ENCODE measurements at regions not wholly inside any gene's neighbourhood (a gene's known extent, or its start where the extent isn't known, plus 50 kb on each side); places are given as distances from the start of the nearest gene placed in this dataset.

DNA sequence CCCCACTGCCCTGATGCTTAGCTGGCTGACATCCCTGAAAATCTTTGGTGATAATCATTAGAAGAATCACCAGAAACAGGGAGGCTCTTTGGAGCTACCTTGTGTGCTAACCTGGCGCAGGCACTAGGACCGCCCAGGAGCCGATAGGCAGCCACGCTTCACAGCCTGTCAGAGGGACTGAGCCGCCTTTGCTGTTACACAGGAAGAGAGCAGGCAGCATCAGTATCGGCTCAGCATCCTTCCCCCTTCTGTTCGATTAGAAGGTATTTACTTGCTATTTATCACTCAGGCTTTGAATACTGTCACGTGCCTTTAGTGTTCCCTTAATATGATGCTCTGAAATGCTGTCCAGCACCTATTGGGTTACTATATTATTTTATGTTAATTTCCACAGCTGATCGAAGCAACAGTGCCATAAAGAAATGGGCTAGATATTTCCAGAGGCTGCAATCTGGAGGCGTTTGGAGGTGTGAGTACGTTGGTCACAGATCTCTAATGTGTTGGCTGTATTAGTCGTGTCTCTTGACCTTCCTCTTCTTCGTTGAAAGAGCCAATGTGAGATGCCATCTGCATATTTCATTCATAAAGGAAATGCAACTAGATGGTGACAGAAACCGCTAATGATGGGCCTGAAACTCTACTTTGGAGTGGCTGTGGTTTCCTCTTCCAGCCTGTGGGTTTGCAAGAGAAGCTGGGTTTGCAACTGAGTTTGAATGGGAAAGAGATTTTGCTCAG lies 110.4 kb upstream of the RAB27B start:
- peak in 1 of 2 donors; percentile 5 for DNase-seq (ENCODE audit: low read depth in 2 of 2)

GRCh38 chr18:54718408-54718773 lies 109.9 kb upstream of the RAB27B start:
- no peak for DNase-seq (ENCODE audit: low read depth in 2 of 2)

GRCh38 chr18:54720620-54721019 lies 107.7 kb upstream of the RAB27B start:
- DNase-seq (ENCODE audit: low read depth in 2 of 2): no peak

DNA sequence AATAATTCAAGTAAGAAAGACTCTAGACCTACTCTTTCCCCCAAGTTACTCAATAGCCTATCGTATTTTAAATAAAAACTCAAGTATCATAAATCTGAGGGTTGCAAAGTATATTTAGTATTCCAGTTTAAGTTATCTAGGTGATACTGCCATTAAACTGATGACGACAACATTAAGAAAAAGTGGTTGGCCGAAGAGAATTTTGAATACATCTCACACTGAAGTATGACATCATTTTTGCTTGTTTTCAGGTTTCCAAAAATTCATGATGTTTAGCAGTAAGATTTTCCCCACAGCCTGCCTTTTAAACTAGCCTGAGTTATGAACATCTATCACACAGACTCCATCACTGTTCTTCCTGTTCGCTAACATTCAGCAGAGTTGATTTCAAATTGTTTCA lies 102.1 kb upstream of the RAB27B start:
- DNase-seq (ENCODE audit: low read depth in 2 of 2): no peak

DNA sequence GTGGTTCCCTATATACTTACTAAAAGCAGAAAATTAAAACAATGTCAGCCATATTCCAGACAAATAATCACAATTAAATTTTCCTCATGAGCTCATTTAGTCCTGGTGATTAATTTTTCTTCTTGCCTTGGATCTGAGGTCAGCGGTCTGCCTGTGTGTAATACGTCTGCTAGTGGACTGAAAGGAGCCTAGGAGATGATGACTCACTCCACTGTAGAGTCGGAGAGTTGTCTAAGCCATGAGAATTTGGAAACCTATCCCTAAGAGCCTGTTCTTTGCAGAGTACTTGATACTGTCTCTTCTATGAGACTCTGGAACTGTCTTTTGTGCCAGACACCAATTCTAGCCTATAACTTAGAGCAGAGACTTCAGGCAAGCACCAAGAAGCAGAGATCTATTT lies 94.2 kb upstream of the RAB27B start:
- DNase-seq (ENCODE audit: low read depth in 2 of 2): no peak

DNA sequence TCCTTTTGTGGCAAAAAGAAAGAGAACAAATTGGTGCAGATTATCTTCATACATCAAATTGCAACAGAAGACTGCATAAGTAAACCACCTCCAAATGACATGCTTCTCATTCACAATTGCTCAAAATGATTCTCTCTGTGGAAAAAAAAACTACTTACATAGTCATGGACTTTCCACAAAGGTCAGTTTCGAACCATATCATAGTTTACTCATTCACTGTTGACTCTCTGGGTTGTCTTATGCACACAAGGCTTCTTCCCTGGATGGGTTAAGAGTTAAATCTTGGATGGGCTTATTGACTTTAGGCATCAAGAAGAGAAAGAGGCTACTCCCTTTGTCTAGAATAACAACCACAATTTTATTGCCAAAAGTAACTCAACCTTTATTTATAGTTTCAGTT lies 91.3 kb upstream of the RAB27B start:
- DNase-seq (ENCODE audit: low read depth in 2 of 2): no peak

GRCh38 chr18:54737986-54738385 lies 90.3 kb upstream of the RAB27B start:
- no peak for DNase-seq (ENCODE audit: low read depth in 2 of 2)

GRCh38 chr18:54739476-54739875 lies 88.8 kb upstream of the RAB27B start:
- DNase-seq (ENCODE audit: low read depth in 2 of 2): no peak

- DNase-seq (ENCODE audit: low read depth in 2 of 2): no peak
Measured at GRCh38 chr18:54740136-54740846, 88.0 kb upstream of the RAB27B start.

GRCh38 chr18:54742120-54742519 lies 86.2 kb upstream of the RAB27B start:
- no peak for DNase-seq (ENCODE audit: low read depth in 2 of 2)

DNA sequence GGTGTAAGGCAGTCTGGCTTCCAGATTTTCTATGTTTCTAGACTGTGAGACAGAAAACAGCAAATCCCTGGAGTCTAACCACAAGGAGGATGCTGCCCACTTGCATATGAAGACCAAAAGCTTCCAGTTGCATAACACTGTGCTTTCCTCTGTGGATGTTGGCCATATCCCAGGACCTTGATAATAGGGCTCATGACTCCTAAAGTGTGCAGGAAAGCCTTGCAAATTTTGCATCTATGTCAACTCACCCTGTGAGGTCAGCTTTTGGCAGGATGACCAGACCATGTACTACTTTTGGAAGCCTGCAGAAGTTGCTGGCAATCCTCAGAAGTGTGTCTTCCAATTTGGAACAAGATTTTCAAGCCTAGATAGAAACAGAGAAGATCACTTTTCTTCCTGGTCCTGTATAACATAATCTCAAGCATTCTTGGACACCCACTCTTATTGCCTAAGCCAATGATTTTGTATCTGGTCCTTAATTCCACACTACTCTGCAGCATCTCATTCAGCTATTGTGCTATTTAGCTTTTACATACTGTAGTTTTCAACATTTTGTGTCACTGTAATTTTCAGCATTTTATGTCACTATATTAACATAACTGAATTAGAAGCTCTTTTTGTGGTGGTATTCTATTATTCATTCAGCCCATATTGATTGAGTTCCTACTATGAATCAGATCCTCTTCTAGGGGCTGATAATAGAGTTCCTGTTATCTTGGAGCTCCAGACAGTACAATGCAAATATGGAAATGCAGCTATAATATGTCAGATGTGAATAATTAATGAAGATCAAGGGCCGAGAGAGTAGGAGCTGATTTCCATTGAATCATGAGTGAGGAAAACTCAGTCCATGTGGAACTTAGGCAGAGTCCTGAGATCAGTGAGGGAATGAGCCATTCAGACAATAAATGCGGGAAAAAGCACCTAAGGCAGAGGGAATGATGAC lies 85.3 kb upstream of the RAB27B start:
- no peak for DNase-seq (ENCODE audit: low read depth in 2 of 2)

DNA sequence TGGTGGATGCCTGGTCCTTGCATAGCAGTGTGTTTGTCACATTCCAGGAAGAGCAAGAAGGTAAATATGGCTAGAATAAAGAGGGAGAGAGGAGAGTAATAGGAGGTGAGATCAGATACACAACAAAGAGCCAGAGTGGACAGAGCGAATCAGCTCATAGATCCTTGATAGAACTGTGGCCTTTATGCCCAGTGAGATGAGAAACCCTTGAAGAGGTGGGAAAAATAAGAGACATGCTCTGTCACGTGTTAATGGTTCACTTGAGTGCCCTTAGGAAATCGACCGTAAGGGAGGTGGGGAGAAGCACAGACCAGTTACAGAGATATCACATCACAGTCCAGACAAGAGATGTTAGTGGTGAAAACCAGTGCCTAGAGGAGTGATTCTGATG lies 84.7 kb upstream of the RAB27B start:
- no peak for DNase-seq (ENCODE audit: low read depth in 2 of 2)

DNA sequence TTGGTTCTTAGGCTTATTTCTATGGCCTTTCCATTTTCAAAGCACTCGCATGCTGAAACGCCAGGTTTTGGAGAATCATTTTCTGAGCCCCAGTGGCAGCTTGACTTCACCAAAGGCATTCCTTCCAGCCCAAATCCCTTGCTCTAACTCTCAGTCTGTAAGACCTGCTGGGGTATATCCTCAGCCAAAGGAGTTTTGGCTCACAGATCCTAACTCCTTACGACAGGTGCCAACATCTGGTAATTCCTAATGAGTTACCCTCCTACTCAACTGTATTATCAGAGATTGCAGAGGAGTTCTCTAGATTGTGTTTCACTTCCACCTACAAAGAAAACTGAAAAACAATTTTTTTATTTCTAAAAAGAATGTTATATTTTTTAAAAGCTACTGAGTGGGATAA lies 79.0 kb upstream of the RAB27B start:
- DNase-seq (ENCODE audit: low read depth in 2 of 2): no peak

GRCh38 chr18:54750350-54750749 lies 77.9 kb upstream of the RAB27B start:
- no peak for DNase-seq (ENCODE audit: low read depth in 2 of 2)

DNA sequence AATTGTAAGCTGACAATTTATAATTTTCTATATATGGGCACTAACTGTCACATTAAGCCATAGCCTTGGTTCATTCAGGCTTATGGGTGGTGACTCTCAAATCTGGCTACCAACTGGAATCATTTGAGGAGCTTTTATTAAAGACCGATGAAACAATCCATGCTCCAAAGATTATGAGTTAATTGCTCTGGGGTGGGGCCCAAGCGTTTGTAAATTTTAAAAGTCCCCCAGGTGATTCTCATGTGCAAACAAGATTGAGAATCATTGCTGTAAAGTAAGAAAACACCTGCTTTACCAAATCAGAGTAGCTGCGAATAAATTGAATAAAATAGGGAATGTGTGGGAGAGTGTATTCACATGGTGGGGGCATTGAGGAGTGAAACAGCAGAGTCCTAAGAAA lies 76.1 kb upstream of the RAB27B start:
- DNase-seq (ENCODE audit: low read depth in 2 of 2): no peak

DNA sequence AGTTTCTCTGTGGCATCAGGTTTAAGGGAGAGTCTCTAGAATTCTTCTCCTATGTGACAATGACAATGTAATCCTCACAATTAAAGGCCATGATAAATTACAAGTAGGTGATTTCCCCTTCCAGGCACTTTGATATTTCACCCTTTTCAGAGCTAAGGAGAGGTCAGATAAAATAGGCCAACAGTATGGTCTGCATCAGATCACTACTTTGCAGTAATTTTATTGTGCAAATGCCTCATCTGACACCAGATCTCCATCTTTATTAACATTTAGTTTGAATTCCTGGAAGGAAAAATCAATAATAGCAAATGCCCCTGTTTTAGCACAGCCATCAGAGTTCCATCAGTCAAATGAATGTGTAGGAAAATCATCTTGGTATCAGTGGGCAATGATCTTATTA lies 72.8 kb upstream of the RAB27B start:
- no peak for DNase-seq (ENCODE audit: low read depth in 2 of 2)

DNA sequence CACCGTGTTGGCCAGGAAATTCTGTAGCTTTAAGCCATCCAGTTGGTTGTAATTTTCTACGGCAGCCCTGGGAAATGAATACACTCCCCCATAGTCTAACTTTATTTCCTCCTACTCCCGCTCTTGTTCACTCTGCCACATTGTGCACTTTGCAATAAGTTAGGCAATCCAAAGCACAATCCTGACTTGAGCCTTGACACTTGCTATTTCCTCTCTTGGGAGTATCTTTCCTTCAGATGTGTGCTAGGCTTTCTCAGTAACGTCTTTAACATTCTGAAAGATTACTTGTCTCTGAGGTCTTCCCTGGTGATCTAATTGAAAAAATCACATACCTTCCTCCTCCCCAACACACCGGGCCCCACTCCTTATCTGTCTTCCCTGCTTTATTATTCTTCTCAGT lies 65.9 kb upstream of the RAB27B start:
- DNase-seq (ENCODE audit: low read depth in 2 of 2): no peak

DNA sequence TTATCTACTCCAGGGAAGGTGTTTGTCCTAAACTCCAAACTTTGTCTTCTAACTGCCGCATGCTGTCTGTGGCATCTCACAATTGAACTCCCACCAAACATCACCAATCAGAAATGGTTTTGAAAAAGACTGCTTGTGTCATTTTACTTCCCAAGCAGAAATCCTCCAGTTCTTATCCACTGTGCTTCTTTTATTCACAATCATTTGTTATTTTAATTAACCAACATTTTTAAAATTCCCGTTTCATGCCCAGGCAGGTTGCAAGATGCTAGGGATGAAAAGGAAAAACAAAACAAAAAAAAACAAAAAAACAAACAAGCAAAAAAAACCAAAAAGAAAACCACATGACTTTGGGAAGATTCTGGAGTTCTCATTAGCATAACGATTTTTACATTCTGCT lies 63.5 kb upstream of the RAB27B start:
- DNase-seq (ENCODE audit: low read depth in 2 of 2): no peak

DNA sequence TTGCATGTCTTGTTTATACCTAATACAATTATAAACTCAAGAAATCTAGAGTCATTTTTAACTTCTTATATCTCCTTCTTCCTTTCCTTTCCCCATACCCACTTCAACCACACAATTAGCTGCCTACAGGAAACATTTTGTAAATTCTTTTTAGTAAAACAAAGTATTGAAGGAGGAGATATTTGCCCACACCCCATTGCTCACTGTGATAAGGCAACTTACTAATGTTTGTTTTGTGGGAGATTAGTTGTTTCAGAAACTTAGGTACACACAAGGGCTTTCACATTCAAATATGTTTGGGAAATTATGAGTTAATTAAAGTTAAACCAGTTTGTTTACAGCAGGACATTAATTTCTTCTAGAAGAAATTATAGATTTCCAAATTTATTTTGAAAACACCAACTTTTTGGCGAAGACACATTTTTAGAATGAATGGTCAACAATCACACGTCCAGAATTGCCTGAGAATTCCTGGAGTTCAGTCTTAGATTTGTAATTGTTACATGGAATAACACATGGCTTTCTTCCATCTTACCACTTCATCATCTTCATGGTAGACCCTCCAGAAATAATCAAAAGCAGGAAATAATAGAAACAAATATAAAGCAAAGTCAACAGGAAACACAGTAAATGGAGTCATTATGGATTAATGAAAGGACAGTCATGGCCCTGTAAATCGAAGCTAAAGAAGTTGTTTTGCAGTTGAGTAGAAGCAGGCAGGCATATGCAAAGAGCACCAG lies 62.5 kb upstream of the RAB27B start:
- no peak for DNase-seq (ENCODE audit: low read depth in 2 of 2)

- no peak for DNase-seq (ENCODE audit: low read depth in 2 of 2)
Measured at GRCh38 chr18:54766634-54767033, 61.6 kb upstream of the RAB27B start.

DNA sequence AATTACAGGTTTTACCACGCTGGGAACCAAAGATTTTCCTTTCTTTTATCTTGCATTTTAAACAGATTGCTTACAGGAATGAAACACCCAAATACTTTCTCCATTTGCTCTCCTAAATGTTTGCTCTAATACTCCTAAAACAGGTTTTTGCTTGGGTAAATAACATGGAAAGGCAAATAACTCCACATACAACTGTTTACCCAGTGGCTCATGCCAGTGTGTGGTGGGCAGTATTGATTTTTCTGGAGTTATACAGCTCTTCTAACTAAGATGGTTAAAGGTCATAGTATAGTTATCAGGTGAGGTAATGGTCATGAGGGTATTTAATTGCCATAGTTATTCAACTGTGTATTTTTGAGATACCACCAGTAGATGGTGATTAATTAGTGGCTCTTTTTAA lies 61.2 kb upstream of the RAB27B start:
- DNase-seq (ENCODE audit: low read depth in 2 of 2): no peak
